ENCODE measurements at regions not wholly inside any gene's neighbourhood (a gene's known extent, or its start where the extent isn't known, plus 50 kb on each side); places are given as distances from the start of the nearest gene placed in this dataset.
A peak's percentile ranks its signal among the peaks of the same experiment; 100 is the strongest.

GRCh38 chr4:137611998-137612700, 79.9 kb upstream of the PCDH18 start:
- Mint-ChIP-seq H3K4me1 (peaks cover 41% of the 10 kb centered on the region), H3K27ac (ENCODE audit: unreplicated experiment) (peak overlapping the region; percentile 75), H3K9me3 (peaks cover 10% of the 10 kb centered on the region), H3K27me3 (ENCODE audit: low read depth) (no peaks in the 10 kb centered on the region), H3K36me3 (ENCODE audit: low read depth) (peaks cover 7% of the 10 kb centered on the region), H3K4me3 (no peak overlapping the region)
- no peak for DNase-seq (ENCODE audit: low read depth, low spot score)
- TF ChIP-seq, protein P1, sequence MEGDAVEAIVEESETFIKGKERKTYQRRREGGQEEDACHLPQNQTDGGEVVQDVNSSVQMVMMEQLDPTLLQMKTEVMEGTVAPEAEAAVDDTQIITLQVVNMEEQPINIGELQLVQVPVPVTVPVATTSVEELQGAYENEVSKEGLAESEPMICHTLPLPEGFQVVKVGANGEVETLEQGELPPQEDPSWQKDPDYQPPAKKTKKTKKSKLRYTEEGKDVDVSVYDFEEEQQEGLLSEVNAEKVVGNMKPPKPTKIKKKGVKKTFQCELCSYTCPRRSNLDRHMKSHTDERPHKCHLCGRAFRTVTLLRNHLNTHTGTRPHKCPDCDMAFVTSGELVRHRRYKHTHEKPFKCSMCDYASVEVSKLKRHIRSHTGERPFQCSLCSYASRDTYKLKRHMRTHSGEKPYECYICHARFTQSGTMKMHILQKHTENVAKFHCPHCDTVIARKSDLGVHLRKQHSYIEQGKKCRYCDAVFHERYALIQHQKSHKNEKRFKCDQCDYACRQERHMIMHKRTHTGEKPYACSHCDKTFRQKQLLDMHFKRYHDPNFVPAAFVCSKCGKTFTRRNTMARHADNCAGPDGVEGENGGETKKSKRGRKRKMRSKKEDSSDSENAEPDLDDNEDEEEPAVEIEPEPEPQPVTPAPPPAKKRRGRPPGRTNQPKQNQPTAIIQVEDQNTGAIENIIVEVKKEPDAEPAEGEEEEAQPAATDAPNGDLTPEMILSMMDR (conservative IDR thresholded peaks at IDR 0.05) = no peak

- TF ChIP-seq, protein P1 (conservative IDR thresholded peaks at IDR 0.05) = peak; percentile 62
- H3K27ac Mint-ChIP-seq (ENCODE audit: unreplicated experiment) = no peak overlapping the region
- H3K4me3 Mint-ChIP-seq = peak overlapping the region; percentile 62
- H3K9me3 Mint-ChIP-seq = peaks cover 14% of the 10 kb centered on the region
- H3K36me3 Mint-ChIP-seq (ENCODE audit: low read depth) = peaks cover 7% of the 10 kb centered on the region
- no peaks in the 10 kb centered on the region for H3K27me3 Mint-ChIP-seq (ENCODE audit: low read depth)
- DNase-seq (ENCODE audit: low read depth, low spot score) = peak; percentile 41
- peaks cover 44% of the 10 kb centered on the region for H3K4me1 Mint-ChIP-seq
These were observed 78.7 kb upstream of the PCDH18 start for GRCh38 chr4:137610960-137611359.

DNA sequence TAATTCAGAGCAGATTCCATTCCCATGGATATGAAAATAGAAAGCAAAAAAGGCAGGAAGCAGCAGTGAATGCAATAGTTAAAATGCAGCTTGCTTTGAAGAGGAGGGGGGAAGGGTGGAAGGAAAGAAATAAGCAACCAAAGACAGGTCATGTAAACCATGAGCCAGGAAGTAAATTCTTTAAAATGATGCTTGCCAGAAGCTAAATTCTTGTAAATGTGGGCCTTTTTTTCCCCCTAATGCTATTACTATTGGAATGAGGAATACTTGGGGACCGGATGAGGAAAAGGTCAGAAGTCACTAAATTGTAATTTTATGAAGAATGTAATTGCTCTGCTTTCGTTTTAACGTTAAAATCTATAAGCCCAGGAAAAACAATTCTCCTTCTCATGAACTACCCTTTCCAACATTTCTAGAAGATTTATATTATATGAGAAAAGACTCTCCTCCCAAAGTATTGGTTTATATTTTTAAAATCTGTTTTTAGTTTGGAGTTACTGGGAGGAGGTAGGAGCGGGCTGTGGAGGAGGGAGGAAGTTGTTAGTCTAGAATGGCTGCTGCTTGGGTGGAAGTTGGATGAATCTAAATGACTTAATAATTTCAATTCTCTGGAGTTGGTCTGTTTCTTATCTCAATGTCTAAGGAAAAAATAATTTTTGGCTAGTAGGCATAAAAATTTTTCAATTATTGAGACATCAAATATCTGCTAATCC, 77.6 kb upstream of the PCDH18 start:
- Mint-ChIP-seq H3K27me3 (ENCODE audit: low read depth) (no peaks in the 10 kb centered on the region), H3K4me3 (peak overlapping the region; percentile 58), H3K27ac (ENCODE audit: unreplicated experiment) (peak overlapping the region; percentile 93), H3K4me1 (peaks cover 47% of the 10 kb centered on the region), H3K36me3 (ENCODE audit: low read depth) (peaks cover 7% of the 10 kb centered on the region), H3K9me3 (peaks cover 16% of the 10 kb centered on the region)
- DNase-seq (ENCODE audit: low read depth, low spot score) = no peak
- TF ChIP-seq, protein P1 (conservative IDR thresholded peaks at IDR 0.05) = no peak

- Mint-ChIP-seq H3K4me3 (peak overlapping the region; percentile 7), H3K27me3 (ENCODE audit: low read depth) (no peaks in the 10 kb centered on the region), H3K36me3 (ENCODE audit: low read depth) (peaks cover 7% of the 10 kb centered on the region), H3K4me1 (peaks cover 60% of the 10 kb centered on the region), H3K27ac (ENCODE audit: unreplicated experiment) (no peak overlapping the region), H3K9me3 (peaks cover 16% of the 10 kb centered on the region)
- TF ChIP-seq, protein P1 (conservative IDR thresholded peaks at IDR 0.05) = no peak
- no peak for DNase-seq (ENCODE audit: low read depth, low spot score)
These were observed 75.8 kb upstream of the PCDH18 start for GRCh38 chr4:137608085-137608484.

DNA sequence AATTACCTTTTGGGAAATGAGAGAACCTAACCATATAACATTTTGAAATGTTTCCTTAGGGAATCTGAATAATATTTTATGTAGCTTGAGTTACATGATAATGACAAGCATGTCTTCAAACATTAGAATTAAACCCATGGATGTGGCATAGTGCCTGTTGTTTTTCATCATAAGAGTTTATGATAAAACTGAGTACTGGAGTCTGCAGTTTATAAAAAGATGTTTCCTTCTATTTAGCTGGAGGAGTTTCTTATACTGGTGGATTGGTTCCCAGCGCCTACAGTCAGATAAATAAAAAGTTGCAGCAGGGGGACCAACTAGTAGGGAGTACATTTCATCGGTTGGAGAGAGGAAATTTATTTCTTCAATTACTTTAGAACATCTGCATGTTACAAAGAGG, 70.1 kb upstream of the PCDH18 start:
- Mint-ChIP-seq H3K36me3 (ENCODE audit: low read depth) (peaks cover 3% of the 10 kb centered on the region), H3K4me1 (peaks cover 64% of the 10 kb centered on the region), H3K9me3 (peaks cover 9% of the 10 kb centered on the region), H3K27me3 (ENCODE audit: low read depth) (no peaks in the 10 kb centered on the region), H3K27ac (ENCODE audit: unreplicated experiment) (no peak overlapping the region), H3K4me3 (no peak overlapping the region)
- no peak for DNase-seq (ENCODE audit: low read depth, low spot score)
- TF ChIP-seq, protein P1 (conservative IDR thresholded peaks at IDR 0.05) = no peak

All from neural crest cell (in vitro differentiated cells).